T-helper 1 cell (primary cell): ENCODE measurements at regions not wholly inside any gene's neighbourhood (a gene's known extent, or its start where the extent isn't known, plus 50 kb on each side); places are given as distances from the start of the nearest gene placed in this dataset.

Experiments used
- DNase-seq, 5 donors: peaks; one replicate each; pipeline ENCODE4 v3.0.0-alpha.2; 2012 to 2020

DNA sequence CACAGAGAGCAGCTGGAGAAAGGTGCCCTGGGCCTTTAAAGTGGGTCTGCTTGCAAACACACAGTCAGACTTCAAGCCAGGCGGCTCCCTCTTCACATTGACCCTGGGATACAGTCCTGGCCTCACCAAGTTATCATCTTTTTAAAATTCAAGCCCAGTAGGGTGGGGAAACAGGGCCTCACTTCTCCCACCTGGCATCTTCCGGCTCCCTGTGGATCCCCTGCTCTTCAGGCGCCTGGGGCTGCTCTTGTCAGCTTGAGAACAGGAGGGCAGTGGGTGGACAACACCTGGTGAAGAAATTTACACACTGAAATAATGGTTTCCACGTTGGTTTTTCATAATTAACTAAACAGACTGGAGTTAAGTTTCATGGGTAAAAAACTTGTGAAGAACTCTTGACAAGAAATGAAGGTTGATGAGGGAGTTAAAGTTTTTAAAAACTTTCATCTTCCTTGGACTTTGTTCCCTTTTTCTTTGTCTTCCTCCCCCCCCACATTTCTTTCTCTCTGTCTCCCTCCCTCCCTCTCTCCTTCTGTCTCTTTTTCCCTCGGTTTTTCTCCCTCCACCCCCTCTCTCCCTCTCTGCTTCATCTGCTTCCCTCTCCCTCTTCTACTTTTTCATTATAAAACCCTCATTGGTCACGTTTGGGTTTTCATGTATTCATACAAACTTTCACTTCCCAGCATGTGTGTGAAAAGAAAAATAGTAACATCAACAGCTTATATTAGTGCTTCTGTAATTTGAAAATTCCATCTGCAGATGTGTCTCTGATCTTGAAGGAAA, 219.6 kb downstream of the DMRT2 start:
- DNase-seq = no peak

DNA sequence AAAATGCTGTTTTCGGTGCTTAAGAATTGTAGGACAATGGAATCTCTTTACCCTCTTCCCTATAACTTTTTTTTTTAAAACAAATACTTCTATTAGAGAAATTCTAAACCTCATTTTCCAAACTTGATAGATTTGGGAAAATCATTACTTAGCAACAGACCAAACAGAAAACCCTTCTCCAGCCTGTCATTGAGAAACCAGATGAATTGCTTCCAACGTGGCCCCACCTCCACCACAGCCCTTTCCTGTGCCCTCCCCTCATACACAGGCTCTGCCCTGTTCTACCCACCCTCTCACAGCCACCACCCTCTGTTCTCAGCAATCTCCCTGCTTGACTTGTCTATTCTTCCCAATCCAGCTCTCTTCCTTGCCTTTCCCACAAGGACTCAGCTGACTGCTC, 221.2 kb downstream of the DMRT2 start:
- DNase-seq = no peak

DNA sequence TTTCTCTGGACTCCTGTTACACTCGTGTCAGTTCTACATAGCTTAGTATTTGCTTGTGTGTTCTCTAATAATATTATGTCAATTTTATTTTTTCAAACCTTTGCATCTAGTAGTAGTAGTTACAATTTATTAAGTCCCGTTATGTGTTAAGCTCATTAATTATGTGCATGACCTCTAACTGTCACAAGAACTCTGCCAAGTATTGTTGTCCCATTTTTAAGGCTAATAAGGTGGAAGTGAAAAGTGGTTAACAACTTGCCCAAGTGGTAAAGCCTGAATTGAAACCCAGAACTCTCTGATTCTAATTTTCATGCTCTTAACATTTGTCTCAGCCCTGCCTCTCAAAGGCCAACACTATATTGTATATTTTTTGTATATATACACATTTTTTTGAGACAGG, 221.6 kb downstream of the DMRT2 start:
- DNase-seq = no peak

DNA sequence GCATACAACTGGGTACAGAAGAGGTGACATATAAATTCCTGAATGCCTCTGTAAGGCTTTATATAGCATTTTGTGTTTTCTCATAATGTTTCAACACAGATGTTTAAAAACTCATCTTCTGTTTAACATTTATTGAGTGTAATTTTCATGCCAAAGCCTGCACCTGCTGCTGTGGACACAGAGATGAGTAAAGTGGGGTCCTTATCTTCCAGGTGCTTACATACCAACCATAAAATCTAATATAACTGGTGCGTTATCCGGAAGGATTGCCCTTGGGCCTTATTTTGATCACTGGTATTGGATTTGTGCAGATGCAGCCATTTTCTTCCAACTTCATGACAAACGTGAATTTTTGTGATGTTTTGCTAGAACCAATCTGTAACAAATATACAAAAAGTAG, 222.3 kb downstream of the DMRT2 start:
- no peak for DNase-seq

DNA sequence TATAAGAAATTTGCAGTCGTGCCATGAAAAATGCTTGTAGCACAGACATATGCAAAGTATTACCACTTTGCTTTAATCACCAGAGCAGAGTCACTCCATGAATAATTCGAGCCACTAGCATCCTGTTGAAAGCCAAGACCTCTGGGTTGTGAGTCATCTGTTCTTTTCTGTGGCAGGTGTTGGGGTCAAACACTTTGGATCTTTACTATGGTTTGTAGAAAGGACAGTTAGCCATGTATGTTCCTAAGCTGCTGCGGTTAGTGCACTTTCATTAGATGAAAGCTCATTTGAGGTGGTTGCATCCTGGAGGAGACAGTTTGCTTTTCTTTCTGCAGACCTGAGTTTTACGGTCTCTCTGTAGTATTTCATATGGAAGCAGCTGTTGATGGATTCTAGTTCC, 223.7 kb downstream of the DMRT2 start:
- DNase-seq = no peak

DNA sequence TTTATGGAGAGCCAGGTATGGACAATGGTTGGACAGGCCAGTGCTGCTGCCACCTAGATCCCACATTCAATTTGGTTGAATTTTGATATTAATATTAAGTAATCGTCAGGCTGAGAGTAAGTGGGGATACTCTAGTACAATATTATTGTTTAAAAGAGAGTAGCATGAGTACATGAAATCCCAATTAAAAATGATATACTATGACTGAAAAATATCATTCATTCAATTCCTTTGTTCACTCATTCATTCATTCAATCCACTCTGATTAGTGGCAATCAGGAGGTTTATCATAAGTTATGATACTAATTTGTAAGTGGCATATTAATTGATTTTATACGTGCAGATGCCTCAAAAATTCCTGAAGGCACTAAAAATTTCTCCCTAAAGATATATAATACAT, 224.2 kb downstream of the DMRT2 start:
- DNase-seq = no peak

DNA sequence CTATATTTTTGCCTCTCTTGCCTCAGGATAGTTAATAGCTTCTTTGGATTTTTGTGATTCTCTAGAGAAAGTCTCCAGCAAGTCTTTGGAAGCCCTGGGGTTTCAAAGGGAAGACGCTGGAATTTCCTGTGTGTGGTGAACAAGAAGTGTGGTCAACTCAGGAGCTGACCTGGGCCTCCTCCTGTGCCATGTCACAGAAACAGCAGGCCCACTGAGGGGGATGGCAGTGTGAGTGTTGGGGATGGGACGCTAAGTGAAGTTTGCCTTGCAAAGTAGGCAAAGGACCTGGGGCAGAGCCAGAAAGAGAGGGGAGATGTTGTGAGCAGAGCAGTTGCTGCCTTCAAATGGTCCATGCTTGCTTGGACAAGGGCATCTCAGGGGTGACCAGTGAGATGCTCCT, 226.3 kb downstream of the DMRT2 start:
- DNase-seq = no peak

DNA sequence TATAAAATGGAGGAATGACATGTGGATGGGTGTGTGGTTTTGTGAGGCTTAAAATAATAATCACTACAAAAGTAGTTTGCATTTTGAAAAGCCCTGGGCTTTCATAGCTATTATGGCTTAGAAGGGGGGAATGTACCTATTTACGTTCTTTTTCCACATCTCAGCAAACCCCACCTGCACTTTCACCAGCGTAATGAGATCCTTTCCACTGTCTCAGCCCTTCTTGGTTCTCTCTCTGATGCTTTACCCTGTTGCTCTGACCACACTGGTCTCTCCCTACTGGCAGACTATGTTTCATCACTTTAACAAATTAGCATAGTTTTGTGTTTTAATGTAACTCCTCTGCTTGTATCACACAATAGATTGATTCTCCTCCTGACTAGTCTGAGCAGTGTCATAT, 234.6 kb downstream of the DMRT2 start:
- no peak for DNase-seq

DNA sequence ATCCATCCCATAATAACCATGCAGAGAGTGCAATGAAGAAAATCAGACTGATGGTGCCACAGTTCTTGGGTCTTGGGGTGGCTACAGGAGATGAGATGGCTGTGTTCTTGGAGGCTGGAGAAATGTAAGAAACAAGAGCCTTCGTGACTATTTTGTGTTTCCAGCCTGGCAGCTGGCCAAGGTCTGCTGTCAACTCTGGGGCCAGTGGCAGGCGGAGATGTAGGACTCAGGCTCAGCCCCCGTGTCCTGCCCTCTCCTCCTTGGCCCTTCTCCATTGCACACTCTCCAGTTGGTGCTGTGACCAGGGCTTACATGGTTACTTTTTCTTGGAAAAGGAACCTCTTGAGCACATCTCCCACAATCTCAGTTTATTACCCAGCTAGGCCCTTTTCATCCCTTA, 235.4 kb downstream of the DMRT2 start:
- DNase-seq = no peak

DNA sequence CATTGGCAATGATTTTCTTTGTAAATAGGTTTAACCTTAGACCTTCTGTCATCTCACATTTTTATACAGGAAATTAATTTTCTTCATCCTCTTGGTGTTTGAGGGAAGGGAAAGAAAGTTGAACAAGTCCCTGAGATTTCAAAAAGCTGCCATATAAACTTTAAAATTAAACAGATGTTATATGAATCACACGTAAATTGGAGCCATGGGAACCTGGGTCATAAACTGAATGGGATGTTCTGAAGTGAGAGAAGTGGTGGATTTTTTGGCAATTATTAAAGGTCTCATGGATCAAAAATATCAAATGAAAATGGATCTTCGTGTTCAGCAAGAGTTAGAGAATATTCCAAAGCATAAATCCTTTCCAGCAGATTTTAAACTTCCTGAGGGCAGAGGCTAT, 242.2 kb downstream of the DMRT2 start:
- DNase-seq = no peak

DNA sequence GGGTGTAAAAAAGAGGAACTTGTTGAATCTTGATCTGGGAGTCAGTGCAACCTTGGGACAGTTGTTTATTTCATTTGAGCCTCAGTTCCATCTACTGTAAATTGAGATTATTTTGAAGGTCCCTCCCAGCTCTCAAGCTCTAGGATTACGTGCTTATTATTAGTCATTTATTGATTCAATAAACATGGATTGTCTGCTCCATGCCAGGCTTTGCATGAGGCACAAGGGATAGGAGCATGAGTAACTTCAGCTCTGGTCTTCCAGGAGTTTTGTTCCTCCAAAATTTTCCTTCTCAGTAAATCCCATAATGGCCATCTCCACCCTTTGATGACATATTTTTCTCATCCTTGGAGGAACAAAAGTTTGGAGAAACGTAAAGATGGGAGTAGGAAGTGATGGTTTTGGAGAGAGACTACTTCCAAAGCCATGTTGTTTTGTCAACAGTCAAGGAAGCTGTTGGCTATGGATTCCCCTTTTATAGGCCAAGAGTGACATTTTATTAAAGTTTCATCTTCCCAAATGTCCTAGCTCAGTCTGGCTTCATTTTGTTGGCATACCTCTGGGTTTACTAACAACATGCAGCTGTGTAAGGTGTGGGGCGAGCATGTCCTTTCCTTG, 244.6 kb downstream of the DMRT2 start:
- no peak for DNase-seq

DNA sequence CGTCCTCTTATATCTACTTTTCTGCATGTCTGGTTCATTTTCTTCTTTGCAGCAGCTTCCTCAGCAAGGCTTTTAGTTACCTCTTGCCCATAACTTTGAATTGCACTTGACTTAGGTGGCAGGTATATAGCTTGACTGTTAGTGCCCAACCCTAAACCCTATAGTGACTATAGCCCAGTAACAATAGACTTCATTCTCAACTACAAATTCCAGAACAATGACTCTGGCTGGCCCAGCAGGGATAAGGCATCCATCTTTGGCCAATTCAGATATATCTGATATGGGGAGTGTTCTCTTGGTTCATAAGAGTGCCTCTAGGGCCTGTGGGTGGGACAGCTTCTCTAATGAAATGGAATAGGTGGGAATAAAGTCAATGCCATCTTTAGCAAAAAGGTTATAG, 246.2 kb downstream of the DMRT2 start:
- DNase-seq = no peak

DNA sequence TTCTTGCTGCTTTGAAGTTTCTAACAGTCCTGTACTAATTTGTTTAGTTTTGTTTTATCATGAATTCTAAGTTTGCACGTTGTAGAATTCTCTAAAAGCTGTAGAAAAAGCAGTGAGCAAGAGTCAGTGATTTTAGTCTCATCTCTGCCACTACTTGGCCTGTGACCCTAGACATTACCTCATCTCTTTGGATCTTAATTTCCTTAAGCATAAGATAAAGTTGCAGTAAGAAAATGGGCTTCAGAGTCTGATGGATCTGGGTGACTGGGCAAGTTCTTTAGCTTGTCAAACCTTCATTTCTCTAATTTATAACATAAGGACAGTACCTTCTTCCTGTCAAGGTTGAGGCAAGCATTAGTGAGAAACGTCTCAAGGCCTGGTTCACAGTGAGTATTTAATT, 247.9 kb downstream of the DMRT2 start:
- DNase-seq = no peak

DNA sequence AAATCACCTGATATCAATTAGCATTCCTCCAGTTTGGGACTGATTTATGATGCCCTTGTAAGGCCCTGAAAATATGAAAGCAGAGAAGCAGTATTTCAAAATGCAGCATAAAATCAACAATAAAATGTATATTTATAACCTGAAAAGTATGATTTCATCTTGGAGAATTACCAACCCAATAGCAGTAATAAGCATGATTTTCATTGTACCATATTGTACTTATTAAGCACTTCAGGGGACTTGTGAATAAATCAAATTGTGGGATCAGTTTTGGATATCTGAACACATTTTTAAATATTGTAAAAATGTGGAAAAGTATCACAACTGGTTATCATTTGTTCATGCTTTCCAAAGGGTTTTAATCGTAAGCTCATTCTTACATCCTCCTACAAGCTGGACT, 250.8 kb downstream of the DMRT2 start:
- no peak for DNase-seq

DNA sequence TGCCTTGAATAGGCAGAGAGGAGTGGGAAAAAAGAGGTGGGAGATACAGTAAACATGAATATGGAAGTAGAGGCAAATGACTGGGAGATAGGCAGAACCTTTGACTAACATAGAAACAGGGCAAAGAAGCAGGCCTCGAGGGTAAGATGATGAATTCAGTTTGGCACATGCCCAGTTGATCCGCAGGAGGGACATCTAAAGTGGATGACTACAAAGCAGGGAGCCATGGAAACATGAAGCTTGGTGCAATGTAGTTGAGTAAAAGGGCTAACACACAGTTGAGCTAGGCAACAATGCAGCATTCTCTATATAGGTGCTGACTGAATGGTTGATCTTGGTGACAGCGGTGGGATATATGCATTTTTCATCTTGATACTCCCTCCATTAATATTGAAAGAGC, 253.8 kb downstream of the DMRT2 start:
- no peak for DNase-seq

DNA sequence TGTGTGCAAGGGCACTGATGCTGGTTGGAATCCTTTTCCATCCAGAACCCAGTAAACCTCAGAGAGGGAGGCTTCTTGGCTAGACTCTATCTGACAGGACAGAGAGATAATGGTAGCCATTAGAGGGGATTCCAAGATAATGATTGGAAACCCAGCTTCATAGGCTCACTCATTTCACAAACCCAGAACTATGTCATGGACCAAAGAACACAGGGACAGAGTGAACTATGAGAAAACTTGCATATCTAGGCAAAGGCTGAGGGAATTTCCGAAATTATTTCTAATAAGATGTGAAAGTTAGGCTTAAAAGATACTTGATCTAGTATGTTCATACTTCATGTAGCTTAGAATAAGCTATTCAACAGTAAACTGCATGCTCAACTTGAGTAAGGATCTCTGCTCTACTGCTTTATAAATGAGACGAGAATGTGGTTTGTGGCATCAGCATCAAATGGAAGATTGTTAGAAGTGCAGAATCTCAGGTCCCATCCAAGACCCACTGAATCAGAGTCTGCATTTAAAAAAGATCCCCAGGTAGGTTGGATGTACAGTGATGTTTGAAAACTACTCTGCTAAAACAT, 261.4 kb downstream of the DMRT2 start:
- no peak for DNase-seq

DNA sequence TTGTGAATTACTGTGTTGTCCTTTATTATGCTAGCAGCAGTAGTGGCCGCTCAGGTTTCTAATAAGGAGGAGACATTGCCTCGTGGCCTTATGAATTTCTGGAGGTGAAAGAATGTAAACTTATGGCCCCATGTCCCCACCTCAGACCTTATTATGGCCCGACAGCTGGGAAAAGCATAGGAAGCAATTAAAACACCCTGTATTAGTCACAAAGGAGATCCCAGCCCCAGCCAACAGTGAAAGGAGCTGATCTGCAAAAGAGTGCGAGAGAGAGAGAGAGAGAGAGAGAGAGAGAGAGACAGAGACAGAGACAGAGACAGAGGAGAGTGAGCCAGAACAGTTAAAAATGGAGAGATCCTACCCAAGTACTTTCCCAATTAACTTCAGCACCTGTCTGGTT, 269.3 kb downstream of the DMRT2 start:
- no peak for DNase-seq

DNA sequence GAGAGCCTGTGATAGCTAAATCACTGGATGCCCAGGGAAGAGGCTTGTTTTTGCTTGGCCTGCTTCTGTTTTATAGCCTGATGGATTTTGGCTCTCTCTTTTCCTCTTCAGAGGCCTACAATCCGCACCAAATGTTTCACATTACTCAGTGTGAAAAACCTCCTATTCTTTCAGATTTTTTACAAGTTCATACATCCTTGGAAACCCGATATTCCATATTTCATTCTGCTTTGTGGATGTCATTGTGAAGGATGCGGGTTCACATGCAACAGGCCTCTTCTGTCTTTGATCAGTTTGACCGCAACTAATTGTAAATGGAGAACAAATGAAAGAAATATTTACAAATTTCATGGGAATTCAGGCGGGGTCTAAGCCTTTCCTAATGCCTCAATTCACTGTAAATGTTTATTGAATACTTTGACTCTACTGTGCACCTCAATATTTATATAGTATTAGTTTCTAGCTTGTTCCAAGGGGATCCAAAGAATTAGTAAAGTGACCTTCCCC, 269.9 kb downstream of the DMRT2 start:
- no peak for DNase-seq

DNA sequence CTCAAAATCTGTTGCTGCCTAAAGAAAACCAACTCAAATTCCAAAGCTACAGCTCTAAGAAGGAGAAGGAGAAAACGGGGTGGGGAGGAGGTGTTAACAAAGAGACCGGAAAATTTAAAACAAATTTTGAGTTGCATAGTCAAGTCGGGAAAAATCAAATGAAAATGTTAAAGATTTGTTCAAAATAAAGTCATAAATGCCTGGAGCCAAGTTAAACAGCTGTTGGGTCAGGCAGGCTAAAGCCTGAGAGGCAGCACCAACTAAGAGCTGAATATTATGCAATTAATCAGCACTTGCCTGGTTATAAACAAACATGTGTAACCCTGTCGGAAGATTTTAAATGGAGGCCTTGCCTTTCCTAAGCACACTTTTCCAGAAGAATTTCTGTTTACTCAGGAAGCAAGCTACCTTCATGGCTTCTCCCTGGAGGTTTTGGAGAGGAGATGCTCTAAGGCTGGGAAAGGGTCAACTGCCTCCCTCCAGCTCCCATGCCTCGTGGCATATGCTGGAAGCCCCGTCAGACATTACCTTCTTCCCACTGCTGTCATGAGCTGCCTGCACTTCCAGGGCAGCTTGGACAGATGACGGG, 270.5 kb downstream of the DMRT2 start:
- no peak for DNase-seq

DNA sequence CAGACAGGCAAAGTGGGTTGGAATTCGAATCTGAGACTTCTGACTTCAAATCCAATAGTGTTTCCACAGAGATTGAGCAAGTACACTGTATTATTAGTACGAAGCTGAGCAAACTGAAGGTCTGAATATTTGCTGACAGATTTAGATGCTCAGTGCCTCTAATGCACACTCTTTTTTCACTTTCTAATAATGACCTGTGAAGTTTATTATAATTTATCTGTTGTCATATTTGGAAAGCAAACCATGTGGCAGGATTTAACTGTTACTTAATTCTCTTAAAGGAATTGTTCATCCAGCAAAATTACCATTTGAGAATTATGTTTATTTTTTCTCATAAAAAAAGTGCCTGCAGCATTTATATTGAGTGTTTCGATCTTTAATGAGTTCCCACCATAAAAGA, 277.3 kb downstream of the DMRT2 start:
- no peak for DNase-seq

DNA sequence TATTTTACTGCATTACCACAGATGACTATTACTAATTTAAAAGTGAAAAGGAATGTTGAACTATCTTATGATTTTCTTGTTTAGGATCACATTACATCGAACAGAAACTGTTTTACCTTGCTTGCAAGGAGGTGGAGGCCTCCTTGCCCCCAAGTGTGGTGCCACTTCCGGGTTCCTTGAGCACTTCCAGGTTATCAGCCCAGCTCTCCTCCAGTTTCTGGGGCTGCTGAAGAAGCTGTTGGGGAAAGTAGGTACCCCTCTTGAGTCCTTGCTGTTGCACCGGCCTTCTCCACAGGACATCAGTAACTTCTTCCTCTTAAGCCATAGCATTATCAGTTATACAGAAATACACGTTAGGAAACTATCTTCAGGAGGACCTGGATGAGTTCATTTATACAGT, 278.2 kb downstream of the DMRT2 start:
- DNase-seq = no peak

DNA sequence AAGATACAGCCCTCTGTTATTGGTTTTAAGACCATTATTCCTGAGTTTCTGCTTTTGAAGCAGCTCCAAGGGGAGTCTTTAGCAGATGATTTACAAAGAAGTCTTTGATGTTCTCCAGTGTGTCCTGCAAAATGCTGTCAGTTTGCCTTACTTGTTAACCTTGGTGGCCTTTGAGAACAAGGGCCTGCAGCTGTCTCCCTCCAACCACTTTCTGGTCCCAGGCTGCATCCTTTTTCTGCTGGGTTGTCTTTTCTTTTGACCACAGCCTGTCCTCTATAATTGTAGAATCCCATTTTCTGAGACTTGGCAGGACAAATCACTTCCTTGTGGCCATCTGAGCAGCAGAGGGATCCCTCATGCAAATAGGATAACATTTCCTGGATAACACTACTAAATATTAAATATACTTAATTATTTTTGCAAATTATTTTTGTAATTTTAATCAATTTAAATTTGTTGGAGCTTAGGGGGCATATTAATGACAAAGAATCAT, 281.4 kb downstream of the DMRT2 start:
- DNase-seq = no peak

DNA sequence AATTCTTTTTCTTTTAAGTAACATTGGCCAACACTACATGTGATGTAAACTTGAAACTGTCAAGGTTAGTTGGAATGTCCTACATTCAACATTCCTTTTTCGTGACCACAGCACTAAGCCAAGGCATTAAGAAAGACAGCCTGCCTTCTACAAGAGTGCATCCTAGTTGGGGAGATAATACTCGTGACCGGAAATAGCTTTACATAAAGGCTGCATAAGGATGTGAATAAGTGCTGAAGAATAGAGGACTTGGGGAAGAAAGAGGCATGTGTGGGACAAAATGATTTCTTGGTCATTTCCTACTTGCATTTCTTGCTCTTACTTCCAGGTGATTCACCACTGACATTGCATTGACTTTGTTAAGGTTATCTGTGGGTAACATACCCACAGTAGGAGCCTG, 282.0 kb downstream of the DMRT2 start:
- DNase-seq = no peak

DNA sequence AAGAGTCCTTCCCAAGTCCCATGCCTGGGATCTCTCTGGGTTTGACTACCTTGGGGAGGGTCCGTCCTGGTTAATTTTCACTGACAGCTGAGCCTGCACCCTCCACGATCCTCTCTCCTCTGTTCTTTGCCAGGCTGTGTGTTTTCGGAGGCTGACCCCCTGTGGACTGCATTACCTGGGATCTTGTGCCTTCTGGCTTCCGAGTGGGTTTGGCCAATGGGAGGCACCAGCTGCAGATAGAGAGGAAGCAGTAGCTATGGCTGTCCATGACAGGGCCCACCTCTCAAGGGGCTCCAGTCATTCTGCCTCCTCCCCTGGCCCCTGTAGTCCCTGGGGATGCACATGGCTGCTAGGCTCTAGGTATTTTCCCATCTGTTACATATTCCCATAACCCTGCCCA, 285.0 kb downstream of the DMRT2 start:
- no peak for DNase-seq
